Right atrium auricular region (tissue), 2 donors: ENCODE measurements at regions not wholly inside any gene's neighbourhood (a gene's known extent, or its start where the extent isn't known, plus 50 kb on each side); places are given as distances from the start of the nearest gene placed in this dataset.

ENCODE experiments used
- DNase-seq: peaks from one replicate; pipeline ENCODE4 v3.0.0-alpha.2; 2019; ENCODE audit warnings: low spot score
- H3K27ac ChIP-seq, 2 donors: fragments of 200-600 bp; sonication (generic); 1 replicate in 1 of 2; 2 replicates in 1 of 2; pipeline ENCODE4 v1.5.1; 2016 to 2019
- H3K27me3 ChIP-seq, 2 donors: fragments of 200-600 bp; sonication (generic); one replicate each; pipeline versions ENCODE4 v1.5.1 to v1.6.0; 2017 to 2019
- H3K36me3 ChIP-seq: fragments of 200-600 bp; sonication (generic); one replicate; pipeline ENCODE4 v1.5.1; 2016
- H3K4me1 ChIP-seq, 2 donors: fragments of 200-600 bp; sonication (generic); one replicate each; pipeline versions ENCODE4 v1.5.1 to v1.6.0; 2017 to 2019
- H3K4me3 ChIP-seq, 2 donors: fragments of 200-600 bp; sonication (generic); 1 replicate in 1 of 2; 2 replicates in 1 of 2; pipeline ENCODE4 v1.5.1; 2017 to 2019; ENCODE audit warnings: mild to moderate bottlenecking in 1 of 2, moderate library complexity in 1 of 2
- H3K9me3 ChIP-seq, 2 donors: fragments of 200-600 bp; sonication (generic); one replicate each; pipeline ENCODE4 v1.5.1; 2019
- TF ChIP-seq, protein P1 (sequence below), 2 donors: fragments of 200-600 bp; sonication (generic); IDR thresholded peaks; one replicate each; pipeline ENCODE4 v1.5.1; 2019; ENCODE audit warnings: antibody characterized with exemption in 2 of 2

DNA sequence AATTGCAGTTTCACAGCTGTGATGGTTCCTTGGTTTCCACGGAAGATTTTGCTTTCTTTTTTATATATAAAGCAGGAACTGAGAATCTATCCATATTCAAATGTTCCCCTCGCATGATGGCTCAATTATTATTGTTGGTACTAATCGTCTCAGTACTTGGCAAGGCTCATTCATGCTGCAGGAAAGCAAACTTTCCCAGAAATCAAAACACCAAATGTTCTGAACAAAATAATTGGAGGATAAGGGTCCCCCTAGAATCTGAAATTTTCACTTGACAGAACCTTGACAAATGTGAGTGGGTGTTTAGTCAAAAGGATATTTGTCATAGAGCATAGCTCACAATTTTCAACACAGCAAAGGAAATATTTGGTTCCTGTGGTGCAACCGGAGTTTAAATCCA lies 1598.6 kb upstream of the PCDH7 start:
- Histone ChIP-seq H3K36me3 (no peaks in the 10 kb centered on the region), H3K9me3 (no peaks in the 10 kb centered on the region), H3K4me3 (no peak overlapping the region), H3K4me1 (no peaks in the 10 kb centered on the region), H3K27ac (no peak overlapping the region), H3K27me3 (no peaks in the 10 kb centered on the region)
- TF ChIP-seq, protein P1, sequence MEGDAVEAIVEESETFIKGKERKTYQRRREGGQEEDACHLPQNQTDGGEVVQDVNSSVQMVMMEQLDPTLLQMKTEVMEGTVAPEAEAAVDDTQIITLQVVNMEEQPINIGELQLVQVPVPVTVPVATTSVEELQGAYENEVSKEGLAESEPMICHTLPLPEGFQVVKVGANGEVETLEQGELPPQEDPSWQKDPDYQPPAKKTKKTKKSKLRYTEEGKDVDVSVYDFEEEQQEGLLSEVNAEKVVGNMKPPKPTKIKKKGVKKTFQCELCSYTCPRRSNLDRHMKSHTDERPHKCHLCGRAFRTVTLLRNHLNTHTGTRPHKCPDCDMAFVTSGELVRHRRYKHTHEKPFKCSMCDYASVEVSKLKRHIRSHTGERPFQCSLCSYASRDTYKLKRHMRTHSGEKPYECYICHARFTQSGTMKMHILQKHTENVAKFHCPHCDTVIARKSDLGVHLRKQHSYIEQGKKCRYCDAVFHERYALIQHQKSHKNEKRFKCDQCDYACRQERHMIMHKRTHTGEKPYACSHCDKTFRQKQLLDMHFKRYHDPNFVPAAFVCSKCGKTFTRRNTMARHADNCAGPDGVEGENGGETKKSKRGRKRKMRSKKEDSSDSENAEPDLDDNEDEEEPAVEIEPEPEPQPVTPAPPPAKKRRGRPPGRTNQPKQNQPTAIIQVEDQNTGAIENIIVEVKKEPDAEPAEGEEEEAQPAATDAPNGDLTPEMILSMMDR (IDR thresholded peaks at IDR 0.05): no peak
- no peak for DNase-seq

DNA sequence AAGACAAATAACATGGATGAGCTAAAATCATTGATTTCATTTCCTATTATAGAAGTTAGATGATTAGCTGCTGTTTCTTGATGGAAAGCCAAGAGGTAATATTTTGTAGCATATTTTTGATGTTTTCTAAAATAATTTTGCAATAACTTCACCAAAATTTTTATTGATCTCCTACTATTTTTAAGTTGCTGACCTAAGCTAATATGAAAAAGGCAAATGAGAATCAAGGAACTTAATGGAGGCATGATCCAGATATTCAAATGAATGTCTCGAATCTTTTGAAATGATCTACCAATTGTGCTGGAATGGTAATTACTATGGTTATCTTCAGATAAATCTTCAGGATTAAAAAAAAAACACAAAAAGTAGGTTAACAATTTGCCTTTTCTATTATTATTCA lies 1591.4 kb upstream of the PCDH7 start:
- Histone ChIP-seq H3K4me3 (no peak overlapping the region), H3K27me3 (no peaks in the 10 kb centered on the region), H3K27ac (no peak overlapping the region), H3K36me3 (no peaks in the 10 kb centered on the region), H3K4me1 (no peaks in the 10 kb centered on the region), H3K9me3 (no peaks in the 10 kb centered on the region)
- no peak for DNase-seq
- TF ChIP-seq, protein P1 (IDR thresholded peaks at IDR 0.05): no peak

DNA sequence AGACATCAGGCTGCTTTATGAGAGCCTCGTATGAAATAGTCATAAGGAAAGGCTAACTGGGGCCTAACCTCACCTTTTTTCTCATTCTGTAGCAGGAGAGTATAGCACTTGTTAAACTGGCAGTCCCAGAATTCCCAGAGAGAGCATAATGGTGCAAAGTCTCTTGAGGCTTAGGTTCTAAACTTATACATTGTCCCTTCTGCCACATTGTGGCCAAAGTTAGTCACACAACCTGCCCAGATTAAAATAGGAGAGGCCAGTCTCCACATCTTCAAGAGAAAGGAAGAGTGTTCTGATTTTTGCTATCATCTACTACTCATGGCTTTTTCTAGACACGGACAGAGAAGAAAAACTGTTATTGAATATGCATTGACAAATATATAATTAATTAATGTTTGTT lies 1588.9 kb upstream of the PCDH7 start:
- DNase-seq: no peak
- no peak overlapping the region for H3K4me3 ChIP-seq
- H3K27me3 ChIP-seq: no peaks in the 10 kb centered on the region
- TF ChIP-seq, protein P1 (IDR thresholded peaks at IDR 0.05): no peak
- no peaks in the 10 kb centered on the region for H3K36me3 ChIP-seq
- no peaks in the 10 kb centered on the region for H3K9me3 ChIP-seq
- H3K27ac ChIP-seq: no peak overlapping the region
- H3K4me1 ChIP-seq: no peaks in the 10 kb centered on the region

DNA sequence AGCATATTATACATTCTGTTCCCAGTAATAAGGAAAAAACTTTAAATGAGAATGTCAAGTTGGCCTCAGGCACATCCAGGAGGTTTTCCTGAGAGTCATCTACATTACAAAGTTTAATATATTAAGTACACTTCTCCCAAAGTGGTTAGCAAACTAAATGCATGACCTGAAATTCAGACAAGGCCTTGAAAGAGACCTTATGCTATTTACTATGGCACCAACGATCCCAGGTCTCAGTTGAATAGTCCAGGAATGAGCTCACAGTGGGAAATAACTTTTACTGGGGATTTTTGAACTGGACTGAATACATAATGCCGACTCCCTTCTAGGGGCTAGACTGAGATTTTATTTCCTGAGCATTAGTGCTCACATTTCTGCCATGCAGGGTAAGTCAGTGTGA lies 1577.5 kb upstream of the PCDH7 start:
- Histone ChIP-seq H3K27me3 (no peaks in the 10 kb centered on the region), H3K4me1 (no peaks in the 10 kb centered on the region), H3K9me3 (no peaks in the 10 kb centered on the region), H3K27ac (no peak overlapping the region), H3K4me3 (no peak overlapping the region), H3K36me3 (no peaks in the 10 kb centered on the region)
- no peak for DNase-seq
- TF ChIP-seq, protein P1 (IDR thresholded peaks at IDR 0.05): no peak

DNA sequence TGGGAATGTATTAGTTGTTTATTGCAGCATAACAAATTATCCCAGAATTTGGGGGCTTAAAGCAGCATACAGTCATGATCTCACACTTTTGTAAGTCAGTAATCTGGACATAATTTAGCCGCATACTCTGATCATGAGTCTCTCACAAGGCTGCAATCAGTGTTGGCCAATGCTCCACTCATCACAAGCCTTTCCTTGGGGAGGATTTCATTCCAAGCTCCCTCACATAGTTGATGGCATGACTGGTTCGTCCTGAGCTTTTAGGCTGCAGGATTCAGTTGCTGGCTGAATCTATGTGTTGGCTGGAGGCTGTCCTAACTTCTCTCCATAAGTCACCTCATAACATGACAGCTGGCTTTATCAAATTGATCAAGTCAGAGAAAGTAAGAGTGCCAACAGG lies 1568.6 kb upstream of the PCDH7 start:
- no peak for DNase-seq
- TF ChIP-seq, protein P1 (IDR thresholded peaks at IDR 0.05): no peak
- H3K4me1 ChIP-seq: no peaks in the 10 kb centered on the region
- H3K36me3 ChIP-seq: no peaks in the 10 kb centered on the region
- no peaks in the 10 kb centered on the region for H3K27me3 ChIP-seq
- no peak overlapping the region for H3K4me3 ChIP-seq
- no peak overlapping the region for H3K27ac ChIP-seq
- H3K9me3 ChIP-seq: no peaks in the 10 kb centered on the region

DNA sequence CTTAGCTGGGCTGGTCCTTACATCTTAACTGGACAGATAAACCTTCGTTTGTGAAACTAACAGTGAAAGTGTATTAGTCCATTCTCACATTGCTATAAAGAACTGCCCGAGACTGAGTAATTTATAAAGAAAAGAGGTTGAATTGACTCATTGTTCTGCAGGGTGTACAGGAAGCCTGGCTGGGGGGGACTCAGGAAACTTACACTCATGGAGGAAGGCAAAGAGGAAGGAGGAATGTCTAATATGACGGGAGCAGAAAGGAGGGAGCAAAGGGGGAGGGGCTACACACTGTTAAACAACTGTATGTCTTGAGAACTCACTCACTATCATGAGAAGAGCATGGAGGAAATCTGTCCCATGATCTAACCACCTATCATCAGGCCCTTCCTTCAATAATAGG lies 1566.5 kb upstream of the PCDH7 start:
- H3K4me3 ChIP-seq: no peak overlapping the region
- no peaks in the 10 kb centered on the region for H3K36me3 ChIP-seq
- no peaks in the 10 kb centered on the region for H3K9me3 ChIP-seq
- no peak overlapping the region for H3K27ac ChIP-seq
- TF ChIP-seq, protein P1 (IDR thresholded peaks at IDR 0.05): no peak
- H3K27me3 ChIP-seq: no peaks in the 10 kb centered on the region
- DNase-seq: no peak
- H3K4me1 ChIP-seq: no peaks in the 10 kb centered on the region
